WERI-Rb-1 (cell line): ENCODE measurements at regions not wholly inside any gene's neighbourhood (a gene's known extent, or its start where the extent isn't known, plus 50 kb on each side); places are given as distances from the start of the nearest gene placed in this dataset.

Source experiments
- DNase-seq: peaks from one replicate; pipeline ENCODE4 v3.0.0-alpha.2; 2020
- H3K27ac ChIP-seq: fragments of 250-450 bp; sonication (Bioruptor Pico); 2 replicates; pipeline ENCODE4 v1.5.1; 2020; ENCODE audit warnings: mild to moderate bottlenecking, moderate library complexity
- H3K27me3 ChIP-seq: fragments of 250-450 bp; sonication (Bioruptor Pico); 2 replicates; pipeline ENCODE4 v1.5.1; 2021; ENCODE audit warnings: mild to moderate bottlenecking, low read depth, moderate library complexity; ENCODE audit not compliant: insufficient read depth, severe bottlenecking
- H3K36me3 ChIP-seq: fragments of 250-450 bp; sonication (Bioruptor Pico); 2 replicates; pipeline ENCODE4 v1.5.1; 2020; ENCODE audit warnings: mild to moderate bottlenecking, moderate library complexity
- H3K4me3 ChIP-seq: 2 replicates; pipeline ENCODE4 v1.5.1; 2011; ENCODE audit warnings: low read depth, mild to moderate bottlenecking, control low read depth, low read length
- H3K9me3 ChIP-seq: fragments of 250-450 bp; sonication (Bioruptor Pico); 2 replicates; pipeline ENCODE4 v1.5.1; 2021; ENCODE audit warnings: mild to moderate bottlenecking, moderate library complexity; ENCODE audit not compliant: severe bottlenecking
- CTCF ChIP-seq: IDR thresholded peaks from 2 replicates; pipeline ENCODE4 v1.5.1; 2011; ENCODE audit warnings: low read depth, mild to moderate bottlenecking, control low read depth, inconsistent platforms, low read length

GRCh38 chrX:46333550-46333949, 211.7 kb downstream of the ZNF674 start:
- Histone ChIP-seq H3K27me3 (no peaks in the 10 kb centered on the region), H3K27ac (no peak overlapping the region), H3K36me3 (no peaks in the 10 kb centered on the region), H3K9me3 (no peaks in the 10 kb centered on the region), H3K4me3 (no peak overlapping the region)
- TF ChIP-seq CTCF, result no peak
- DNase-seq, result no peak

- Histone ChIP-seq H3K4me3 (no peak overlapping the region), H3K27me3 (no peaks in the 10 kb centered on the region), H3K27ac (no peak overlapping the region), H3K36me3 (no peaks in the 10 kb centered on the region), H3K9me3 (no peaks in the 10 kb centered on the region)
- no peak for DNase-seq
- no peak for TF ChIP-seq CTCF
Measured at GRCh38 chrX:46330981-46331380, 214.2 kb downstream of the ZNF674 start.

GRCh38 chrX:46330513-46330912, 214.7 kb downstream of the ZNF674 start:
- no peak overlapping the region for H3K4me3 ChIP-seq
- TF ChIP-seq CTCF, result no peak
- no peaks in the 10 kb centered on the region for H3K9me3 ChIP-seq
- no peaks in the 10 kb centered on the region for H3K36me3 ChIP-seq
- no peak overlapping the region for H3K27ac ChIP-seq
- DNase-seq, result no peak
- H3K27me3 ChIP-seq, result no peaks in the 10 kb centered on the region

- peaks cover 12% of the 10 kb centered on the region for H3K27me3 ChIP-seq
- H3K4me3 ChIP-seq, result no peak overlapping the region
- TF ChIP-seq CTCF, result no peak
- no peaks in the 10 kb centered on the region for H3K36me3 ChIP-seq
- no peak for DNase-seq
- no peaks in the 10 kb centered on the region for H3K9me3 ChIP-seq
- H3K27ac ChIP-seq, result no peak overlapping the region
Measured at GRCh38 chrX:46328133-46328532, 217.1 kb downstream of the ZNF674 start.

GRCh38 chrX:46327566-46328115, 217.6 kb downstream of the ZNF674 start:
- Histone ChIP-seq H3K27me3 (peaks cover 14% of the 10 kb centered on the region), H3K36me3 (no peaks in the 10 kb centered on the region), H3K9me3 (no peaks in the 10 kb centered on the region), H3K4me3 (no peak overlapping the region), H3K27ac (no peak overlapping the region)
- no peak for DNase-seq
- TF ChIP-seq CTCF, result no peak

GRCh38 chrX:46326161-46326560, 219.1 kb downstream of the ZNF674 start:
- peaks cover 14% of the 10 kb centered on the region for H3K27me3 ChIP-seq
- H3K36me3 ChIP-seq, result no peaks in the 10 kb centered on the region
- H3K9me3 ChIP-seq, result no peaks in the 10 kb centered on the region
- H3K27ac ChIP-seq, result no peak overlapping the region
- no peak for TF ChIP-seq CTCF
- no peak for DNase-seq
- H3K4me3 ChIP-seq, result no peak overlapping the region
